Adrenal gland (tissue), 5 donors: ENCODE measurements at regions not wholly inside any gene's neighbourhood (a gene's known extent, or its start where the extent isn't known, plus 50 kb on each side); places are given as distances from the start of the nearest gene placed in this dataset.

Experiments
- POLR2A ChIP-seq, 2 donors: fragments of 450-650 bp; IDR thresholded peaks; one replicate each; pipeline ENCODE4 v1.6.1; 2017; ENCODE audit warnings: antibody characterized with exemption in 2 of 2, mild to moderate bottlenecking in 2 of 2, moderate library complexity in 1 of 2
- TF ChIP-seq, protein P1 (sequence below), 6 experiments: fragments of 450-650 bp in 4 of 6; fragments of 200-600 bp in 2 of 6; sonication (generic) in 1 of 6; IDR thresholded peaks; 1 replicate in 5 of 6; 2 replicates in 1 of 6; pipeline versions ENCODE4 v1.5.1 to v1.8.0; 2016 to 2021; ENCODE audit warnings: antibody characterized with exemption in 6 of 6, mild to moderate bottlenecking in 2 of 6, moderate library complexity in 1 of 6
- donor health status: DM: no; HTN: no; CAD: no.

DNA sequence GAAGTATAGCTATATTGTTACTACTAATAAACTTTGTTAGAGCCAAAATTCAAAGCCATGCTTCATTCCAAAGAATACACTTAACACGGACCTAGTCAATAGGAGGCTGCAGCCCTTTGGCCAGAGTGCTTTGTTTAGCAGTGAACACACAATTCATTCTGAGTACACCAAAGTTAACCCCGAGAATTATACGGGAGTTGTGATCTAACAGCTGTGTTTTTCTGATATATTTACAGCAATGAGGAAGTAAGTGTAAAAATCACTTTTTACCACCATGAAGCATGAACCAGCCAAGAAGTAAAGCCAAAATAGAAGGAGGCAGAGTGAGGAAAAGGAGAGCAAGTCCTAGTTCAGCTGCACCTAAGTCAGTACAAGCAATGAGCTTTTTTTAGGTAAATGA lies 156.8 kb upstream of the PDE3A start:
- TF ChIP-seq, protein P1, sequence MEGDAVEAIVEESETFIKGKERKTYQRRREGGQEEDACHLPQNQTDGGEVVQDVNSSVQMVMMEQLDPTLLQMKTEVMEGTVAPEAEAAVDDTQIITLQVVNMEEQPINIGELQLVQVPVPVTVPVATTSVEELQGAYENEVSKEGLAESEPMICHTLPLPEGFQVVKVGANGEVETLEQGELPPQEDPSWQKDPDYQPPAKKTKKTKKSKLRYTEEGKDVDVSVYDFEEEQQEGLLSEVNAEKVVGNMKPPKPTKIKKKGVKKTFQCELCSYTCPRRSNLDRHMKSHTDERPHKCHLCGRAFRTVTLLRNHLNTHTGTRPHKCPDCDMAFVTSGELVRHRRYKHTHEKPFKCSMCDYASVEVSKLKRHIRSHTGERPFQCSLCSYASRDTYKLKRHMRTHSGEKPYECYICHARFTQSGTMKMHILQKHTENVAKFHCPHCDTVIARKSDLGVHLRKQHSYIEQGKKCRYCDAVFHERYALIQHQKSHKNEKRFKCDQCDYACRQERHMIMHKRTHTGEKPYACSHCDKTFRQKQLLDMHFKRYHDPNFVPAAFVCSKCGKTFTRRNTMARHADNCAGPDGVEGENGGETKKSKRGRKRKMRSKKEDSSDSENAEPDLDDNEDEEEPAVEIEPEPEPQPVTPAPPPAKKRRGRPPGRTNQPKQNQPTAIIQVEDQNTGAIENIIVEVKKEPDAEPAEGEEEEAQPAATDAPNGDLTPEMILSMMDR (IDR thresholded peaks at IDR 0.05), result no peak
- TF ChIP-seq POLR2A (IDR thresholded peaks at IDR 0.05), result no peak
